ENCODE measurements at regions not wholly inside any gene's neighbourhood (a gene's known extent, or its start where the extent isn't known, plus 50 kb on each side); places are given as distances from the start of the nearest gene placed in this dataset.

GRCh38 chr11:96708219-96708878, 318.5 kb downstream of the JRKL start:
- no peak overlapping the region for H3K4me3 ChIP-seq
- no peak overlapping the region for H3K27ac ChIP-seq
- TF ChIP-seq JUNB (IDR thresholded peaks at IDR 0.05) (no peak), BCL3 (IDR thresholded peaks at IDR 0.05) (no peak), CHD2 (IDR thresholded peaks at IDR 0.05; ENCODE audit: low read length, partially characterized antibody) (no peak), RCOR1 (IDR thresholded peaks at IDR 0.05; ENCODE audit: low read depth, low read length) (no peak), FOSB (CRISPR knock-in tag; IDR thresholded peaks at IDR 0.05) (no peak), TP53 (CRISPR knock-in tag; IDR thresholded peaks at IDR 0.05) (no peak), REST (IDR thresholded peaks at IDR 0.05) (no peak), MYC (IDR thresholded peaks at IDR 0.05; ENCODE audit: borderline replicate concordance, low read length) (no peak), EHMT2 (IDR thresholded peaks at IDR 0.05; ENCODE audit: low read depth) (no peak), HOXB5 (CRISPR knock-in tag; IDR thresholded peaks at IDR 0.05) (no peak), JUN (IDR thresholded peaks at IDR 0.05) (no peak), POLR2A (IDR thresholded peaks at IDR 0.05; ENCODE audit: low read length) (no peak), MAFK (IDR thresholded peaks at IDR 0.05; ENCODE audit: partially characterized antibody) (no peak), ZNF302 (CRISPR knock-in tag; IDR thresholded peaks at IDR 0.05) (no peak), CEBPB (IDR thresholded peaks at IDR 0.05) (no peak), RNF2 (IDR thresholded peaks at IDR 0.05; ENCODE audit: borderline replicate concordance, low read depth) (no peak), CTCF (IDR thresholded peaks at IDR 0.05) (no peak), PHF8 (IDR thresholded peaks at IDR 0.05; ENCODE audit: borderline replicate concordance, low read depth) (no peak)
- H3K4me2 ChIP-seq, result no peak overlapping the region
- WGBS (ENCODE audit: missing lambda C conversion rate), result 2% methylated on average over 4 of the region's 4 CpGs
- ATAC-seq (no peak), FAIRE-seq (no peak), DNase-seq (ENCODE audit: low read depth in 1 of 2, low spot score in 1 of 2) (no peak)
- POLR2A ChIA-PET, result no interaction called here
- H3K9me3 ChIP-seq, result no peaks in the 10 kb centered on the region
- H3K4me1 ChIP-seq, result no peaks in the 10 kb centered on the region
- CTCF ChIA-PET, result no interaction called here

- ChIA-PET CTCF (no interaction called here), POLR2A (no interaction called here)
- FAIRE-seq (no peak), DNase-seq (ENCODE audit: low read depth in 1 of 2, low spot score in 1 of 2) (no peak), ATAC-seq (no peak)
- no peaks in the 10 kb centered on the region for H3K4me1 ChIP-seq
- TF ChIP-seq HOXB5 (CRISPR knock-in tag; IDR thresholded peaks at IDR 0.05) (no peak), HEYL (CRISPR knock-in tag; IDR thresholded peaks at IDR 0.05) (no peak), RNF2 (IDR thresholded peaks at IDR 0.05; ENCODE audit: borderline replicate concordance, low read depth) (no peak), FOSL2 (IDR thresholded peaks at IDR 0.05) (no peak), FOSL2 (CRISPR knock-in tag; IDR thresholded peaks at IDR 0.05) (no peak), KDM1A (IDR thresholded peaks at IDR 0.05; ENCODE audit: low read depth) (no peak), HMGXB4 (CRISPR knock-in tag; IDR thresholded peaks at IDR 0.05; ENCODE audit: borderline replicate concordance) (no peak), PHF8 (IDR thresholded peaks at IDR 0.05; ENCODE audit: borderline replicate concordance, low read depth) (no peak), FOXS1 (CRISPR knock-in tag; IDR thresholded peaks at IDR 0.05) (no peak), REST (IDR thresholded peaks at IDR 0.05) (no peak), CBX2 (IDR thresholded peaks at IDR 0.05; ENCODE audit: borderline replicate concordance, low read depth) (no peak), JUNB (IDR thresholded peaks at IDR 0.05) (no peak)
- H3K4me3 ChIP-seq, result no peak overlapping the region
- WGBS (ENCODE audit: missing lambda C conversion rate), result 13% methylated on average over 2 of the region's 2 CpGs
- no peaks in the 10 kb centered on the region for H3K9me3 ChIP-seq
- H3K4me2 ChIP-seq, result no peak overlapping the region
- no peak overlapping the region for H3K27ac ChIP-seq
These were observed 323.5 kb downstream of the JRKL start for GRCh38 chr11:96713301-96713700.

Measured in A549 (cell line).